H1 (cell line): ENCODE measurements at regions not wholly inside any gene's neighbourhood (a gene's known extent, or its start where the extent isn't known, plus 50 kb on each side); places are given as distances from the start of the nearest gene placed in this dataset.

Experiments used
- CTCF ChIA-PET: fragments of 300-600 bp; sonication (Branson Sonifier 250); formaldehyde crosslinking; loops from one replicate; lab custom pipeline; 2021; ENCODE audit not compliant: partially characterized antibody; lab: Charles Lee
- POLR2A ChIA-PET: fragments of 300-600 bp; sonication (Branson Sonifier 250); formaldehyde crosslinking; loops from one replicate; lab custom pipeline; 2021; ENCODE audit warnings: inconsistent platforms; ENCODE audit not compliant: partially characterized antibody; lab: Charles Lee
- DNase-seq, 2 experiments: peaks; one replicate each; pipeline versions ENCODE4 v3.0.0 to v3.0.0-alpha.2; 2010 to 2022; ENCODE audit warnings: low spot score in 2 of 2, low read depth in 1 of 2, mixed read lengths in 1 of 2
- FAIRE-seq: peaks from 2 replicates; lab custom pipeline; 2011; peaks lifted over from hg19 to GRCh38; lab: Jason Lieb, UNC
- H2AFZ ChIP-seq: 2 replicates; pipeline ENCODE4 v1.8.1; 2012; ENCODE audit warnings: low read length, inconsistent platforms
- H2AK5ac ChIP-seq: 2 replicates; pipeline ENCODE4 v1.6.1; 2013; ENCODE audit warnings: low read depth, low read length
- H2BK120ac ChIP-seq: replicated peaks from 2 replicates; pipeline ENCODE3; 2013; ENCODE audit warnings: low read depth, low read length, inconsistent platforms
- H2BK12ac ChIP-seq: 2 replicates; pipeline ENCODE4 v1.6.1; 2013; ENCODE audit warnings: low read depth, low read length
- H2BK15ac ChIP-seq: 2 replicates; pipeline ENCODE4 v1.6.1; 2013; ENCODE audit warnings: low read length
- H2BK20ac ChIP-seq: 2 replicates; pipeline ENCODE4 v1.6.1; 2013; ENCODE audit warnings: low read length
- H2BK5ac ChIP-seq: 2 replicates; pipeline ENCODE4 v1.6.1; 2013; ENCODE audit warnings: low read depth, low read length
- H3K14ac ChIP-seq: 2 replicates; pipeline ENCODE4 v1.6.1; 2013; ENCODE audit warnings: inconsistent platforms; ENCODE audit not compliant: insufficient read length
- H3K18ac ChIP-seq: 2 replicates; pipeline ENCODE4 v1.6.1; 2013; ENCODE audit warnings: low read length; ENCODE audit errors: extremely low read depth
- H3K23ac ChIP-seq: 2 replicates; pipeline ENCODE4 v1.6.1; 2013; ENCODE audit warnings: inconsistent platforms; ENCODE audit not compliant: insufficient read length
- H3K23me2 ChIP-seq: 2 replicates; pipeline ENCODE4 v1.6.1; 2013; ENCODE audit warnings: low read depth, low read length
- H3K27ac ChIP-seq: 2 replicates; pipeline ENCODE4 v1.6.1; 2011; ENCODE audit warnings: low read depth, low read length, inconsistent platforms
- H3K27me3 ChIP-seq, 4 experiments: replicated peaks in 1 of 4; 1 replicate in 1 of 4; 2 replicates in 3 of 4; pipeline versions ENCODE4 v1.6.1 to v1.8.1; 2011 to 2013; ENCODE audit warnings: low read length in 3 of 4, mild to moderate bottlenecking in 3 of 4, inconsistent platforms in 2 of 4, mixed read lengths in 2 of 4, moderate library complexity in 1 of 4; ENCODE audit not compliant: control insufficient read depth in 3 of 4, insufficient read depth in 3 of 4; ENCODE audit errors: extremely low read depth in 1 of 4
- H3K36me3 ChIP-seq, 4 experiments: 2 replicates each; pipeline versions ENCODE4 v1.6.1 to v1.8.1; 2011 to 2013; ENCODE audit warnings: mild to moderate bottlenecking in 4 of 4, low read length in 3 of 4, moderate library complexity in 2 of 4, control low read depth in 1 of 4, inconsistent platforms in 1 of 4; ENCODE audit not compliant: insufficient read depth in 4 of 4, control insufficient read depth in 2 of 4
- H3K4ac ChIP-seq: replicated peaks from 2 replicates; pipeline ENCODE3; 2013; ENCODE audit warnings: low read length, low read depth, mixed read lengths, inconsistent platforms; ENCODE audit not compliant: insufficient read length
- H3K4me1 ChIP-seq, 4 experiments: replicated peaks in 1 of 4; 1 replicate in 1 of 4; 2 replicates in 3 of 4; pipeline versions ENCODE4 v1.6.1 to v1.8.1; 2011 to 2013; ENCODE audit warnings: low read length in 3 of 4, inconsistent platforms in 2 of 4, mixed read lengths in 1 of 4; ENCODE audit not compliant: insufficient read depth in 4 of 4, control insufficient read depth in 3 of 4
- H3K4me2 ChIP-seq, 2 experiments: 2 replicates each; pipeline versions ENCODE4 v1.6.1 to v1.8.1; 2011 to 2013; ENCODE audit warnings: low read depth in 2 of 2, low read length in 2 of 2, control low read depth in 1 of 2, inconsistent platforms in 1 of 2, mild to moderate bottlenecking in 1 of 2; ENCODE audit not compliant: insufficient read depth in 1 of 2
- H3K4me3 ChIP-seq, 4 experiments: fragments of 200-600, 300-600 bp in 1 of 4; sonication (generic), shearing (Covaris generic), sonication (Bioruptor Twin) in 1 of 4; 2 replicates each; pipeline versions ENCODE4 v1.5.1 to v1.8.1; 2011 to 2016; ENCODE audit warnings: low read length in 4 of 4, low read depth in 3 of 4, control low read depth in 2 of 4, inconsistent platforms in 2 of 4, mild to moderate bottlenecking in 2 of 4, mixed read lengths in 1 of 4, moderate library complexity in 1 of 4; ENCODE audit not compliant: insufficient read depth in 2 of 4; ENCODE audit errors: extremely low read depth in 1 of 4
- H3K56ac ChIP-seq: replicated peaks from 2 replicates; pipeline ENCODE3; 2013; ENCODE audit warnings: low read depth, mild to moderate bottlenecking, mixed read lengths, low read length, inconsistent platforms; ENCODE audit not compliant: insufficient read length
- H3K79me1 ChIP-seq: 2 replicates; pipeline ENCODE4 v1.6.1; 2013; ENCODE audit warnings: low read depth, low read length, control low read depth
- H3K79me2 ChIP-seq, 2 experiments: 2 replicates each; pipeline versions ENCODE4 v1.6.1 to v1.8.1; 2012 to 2013; ENCODE audit warnings: low read length in 2 of 2, mild to moderate bottlenecking in 2 of 2, inconsistent platforms in 1 of 2; ENCODE audit not compliant: insufficient read depth in 2 of 2, control insufficient read depth in 1 of 2
- H3K9ac ChIP-seq, 4 experiments: replicated peaks in 1 of 4; 1 replicate in 1 of 4; 2 replicates in 3 of 4; pipeline versions ENCODE4 v1.6.1 to v1.8.1; 2011 to 2013; ENCODE audit warnings: low read depth in 3 of 4, low read length in 3 of 4, control low read depth in 2 of 4, mild to moderate bottlenecking in 2 of 4, moderate library complexity in 2 of 4, inconsistent platforms in 1 of 4; ENCODE audit errors: extremely low read depth in 1 of 4
- H3K9me3 ChIP-seq, 2 experiments: 2 replicates each; pipeline versions ENCODE4 v1.6.1 to v1.8.1; 2012 to 2013; ENCODE audit warnings: mild to moderate bottlenecking in 2 of 2, moderate library complexity in 2 of 2, control low read depth in 1 of 2, inconsistent platforms in 1 of 2, low read depth in 1 of 2, low read length in 1 of 2, mixed read lengths in 1 of 2; ENCODE audit not compliant: insufficient read depth in 2 of 2
- H4K20me1 ChIP-seq, 2 experiments: replicated peaks in 1 of 2; 2 replicates each; pipeline versions ENCODE3 to v1.8.1; 2011 to 2013; ENCODE audit warnings: inconsistent platforms in 2 of 2, low read length in 2 of 2, mild to moderate bottlenecking in 1 of 2; ENCODE audit not compliant: insufficient read depth in 2 of 2, control insufficient read depth in 1 of 2
- H4K5ac ChIP-seq: 2 replicates; pipeline ENCODE4 v1.6.1; 2013; ENCODE audit warnings: low read length, low read depth, mixed read lengths, inconsistent platforms; ENCODE audit not compliant: insufficient read length
- H4K8ac ChIP-seq: 2 replicates; pipeline ENCODE4 v1.8.0; 2013; ENCODE audit warnings: mild to moderate bottlenecking, moderate library complexity, low read length, inconsistent platforms; ENCODE audit not compliant: insufficient read depth; ENCODE audit errors: extremely low read depth
- H4K91ac ChIP-seq: replicated peaks from 2 replicates; pipeline ENCODE3; 2013; ENCODE audit warnings: low read length, mixed read lengths, inconsistent platforms; ENCODE audit not compliant: insufficient read length
- BACH1 ChIP-seq: IDR thresholded peaks from 2 replicates; pipeline ENCODE4 v1.6.1; 2012; ENCODE audit warnings: low read length, improper control_type of control experiment
- CHD1 ChIP-seq: IDR thresholded peaks from 2 replicates; pipeline ENCODE4 v1.6.1; 2012; ENCODE audit warnings: low read depth, low read length, improper control_type of control experiment
- EZH2 ChIP-seq: fragments of 200-600 bp; sonication (generic); IDR thresholded peaks from 2 replicates; pipeline ENCODE4 v1.7.1; 2012; ENCODE audit warnings: low read depth, mild to moderate bottlenecking, moderate library complexity, low read length, inconsistent platforms; ENCODE audit not compliant: severe bottlenecking
- FOSL1 ChIP-seq: IDR thresholded peaks from 2 replicates; pipeline ENCODE4 v1.6.1; 2011; ENCODE audit warnings: mild to moderate bottlenecking, low read depth, low read length, moderate library complexity; ENCODE audit not compliant: insufficient read depth
- GABPA ChIP-seq: IDR thresholded peaks from 2 replicates; pipeline ENCODE4 v1.6.1; 2011; ENCODE audit warnings: mild to moderate bottlenecking, low read length, moderate library complexity, borderline replicate concordance; ENCODE audit not compliant: insufficient read depth
- JUND ChIP-seq: IDR thresholded peaks from 2 replicates; pipeline ENCODE4 v1.6.1; 2011; ENCODE audit warnings: mild to moderate bottlenecking, improper control_type of control experiment, low read length
- RBBP5 ChIP-seq: IDR thresholded peaks from 2 replicates; pipeline ENCODE4 v1.7.1; 2012; ENCODE audit warnings: low read depth, mild to moderate bottlenecking, inconsistent platforms, low read length, moderate library complexity, borderline replicate concordance
- RXRA ChIP-seq: IDR thresholded peaks from 2 replicates; pipeline ENCODE4 v1.6.1; 2011; ENCODE audit warnings: low read depth, mild to moderate bottlenecking, low read length, moderate library complexity; ENCODE audit not compliant: insufficient read depth
- TCF12 ChIP-seq: IDR thresholded peaks from 2 replicates; pipeline ENCODE4 v1.6.1; 2011; ENCODE audit warnings: low read depth, mild to moderate bottlenecking, low read length
- WGBS, 2 experiments: shearing (Covaris generic) in 1 of 2; methylation state at CpG; one replicate each; pipeline versions ENCODE4 v1.1.6 to v1.1.7; 2013 to 2015; ENCODE audit warnings: low lambda C conversion rate in 2 of 2, mixed read lengths in 2 of 2, inconsistent platforms in 1 of 2, low coverage in 1 of 2, missing lambda C conversion rate in 1 of 2; ENCODE audit not compliant: insufficient replicate concordance in 2 of 2, insufficient coverage in 1 of 2, insufficient read length in 1 of 2; ENCODE audit errors: extremely low coverage in 1 of 2, missing lambda C conversion rate in 1 of 2; 5-methylcytosine and 5-hydroxymethylcytosine counted together

DNA sequence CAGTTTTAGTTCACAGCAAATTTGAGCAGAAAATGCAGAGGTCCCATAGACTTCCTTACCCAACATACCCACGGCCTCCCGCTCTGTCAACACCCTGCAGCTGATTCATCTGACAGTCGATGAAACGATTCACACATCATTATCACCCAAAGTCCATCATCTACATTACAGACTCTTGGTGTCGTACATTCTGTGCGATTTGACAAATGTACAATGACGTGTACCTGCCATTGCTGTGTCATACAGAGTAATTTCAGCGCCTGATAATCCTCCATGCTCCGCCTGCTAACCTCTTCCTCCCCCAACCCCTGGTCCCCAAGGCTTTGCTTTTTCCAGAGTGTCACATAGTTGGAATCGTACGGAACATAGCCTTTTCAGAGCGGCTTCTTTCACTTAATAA lies 94.7 kb upstream of the SLC25A33 start:
- no peak overlapping the region for H2BK12ac ChIP-seq
- FAIRE-seq (no peak), DNase-seq (no peak)
- no peak overlapping the region; the same call in 1 of the 2 replicates for H3K27ac ChIP-seq
- H3K23me2 ChIP-seq = no peaks in the 10 kb centered on the region
- no peak overlapping the region for H3K23ac ChIP-seq
- H4K20me1 ChIP-seq = no peaks in the 10 kb centered on the region
- POLR2A ChIA-PET = no interaction called here
- H3K9ac ChIP-seq = no peak overlapping the region
- no peak overlapping the region; the same call in 1 of the 2 replicates for H4K8ac ChIP-seq
- H3K79me2 ChIP-seq = no peaks in the 10 kb centered on the region
- no peak overlapping the region for H2AK5ac ChIP-seq
- 89% methylated on average over 12 of the region's 12 CpGs; no CpG with 5 or more reads in 1 of the 2 experiments for WGBS, 2 experiments
- H2BK120ac ChIP-seq = no peak overlapping the region
- no peaks in the 10 kb centered on the region; a peak in 2 of 7 replicates for H3K4me1 ChIP-seq
- H2BK5ac ChIP-seq = no peak overlapping the region
- no peak overlapping the region for H3K4ac ChIP-seq
- no peak overlapping the region for H3K56ac ChIP-seq
- H3K14ac ChIP-seq = no peak overlapping the region
- no peaks in the 10 kb centered on the region for H3K79me1 ChIP-seq
- no peak overlapping the region for H3K4me2 ChIP-seq
- no peaks in the 10 kb centered on the region for H3K36me3 ChIP-seq
- no peak overlapping the region for H3K4me3 ChIP-seq
- CTCF ChIA-PET = interaction anchor here (0.6 to 3.9 kb wide), 2 partner anchors 11 to 72 kb away, joined by 6 to 22 read pairs; no protein-coding TSS in a partner anchor
- no peak overlapping the region for H3K18ac ChIP-seq
- TF ChIP-seq TCF12 (no peak), CHD1 (no peak), BACH1 (no peak), RBBP5 (no peak), FOSL1 (no peak), RXRA (no peak), JUND (no peak), EZH2 (no peak), GABPA (no peak)
- H2BK20ac ChIP-seq = no peak overlapping the region
- H2BK15ac ChIP-seq = no peak overlapping the region
- no peaks in the 10 kb centered on the region for H3K27me3 ChIP-seq
- no peak overlapping the region for H4K5ac ChIP-seq
- H2AFZ ChIP-seq = no peak overlapping the region
- no peaks in the 10 kb centered on the region for H3K9me3 ChIP-seq
- no peak overlapping the region for H4K91ac ChIP-seq
